Liver (tissue), 8 donors: ENCODE measurements at regions not wholly inside any gene's neighbourhood (a gene's known extent, or its start where the extent isn't known, plus 50 kb on each side); places are given as distances from the start of the nearest gene placed in this dataset.

Experiments
- DNase-seq: peaks from one replicate; pipeline ENCODE4 v3.0.0-alpha.2; 2017; ENCODE audit warnings: low spot score
- H3K27ac ChIP-seq, 2 donors: one replicate each; pipeline ENCODE4 v1.7.0; 2013; ENCODE audit warnings: inconsistent platforms in 2 of 2, low read length in 2 of 2, control low read depth in 1 of 2, low read depth in 1 of 2, mild to moderate bottlenecking in 1 of 2
- H3K27me3 ChIP-seq, 4 donors: one replicate each; pipeline versions ENCODE4 v1.6.1 to v1.7.0; 2013; ENCODE audit warnings: low read length in 3 of 4, inconsistent platforms in 1 of 4, mild to moderate bottlenecking in 1 of 4, moderate library complexity in 1 of 4; ENCODE audit not compliant: control insufficient read depth in 4 of 4, insufficient read depth in 4 of 4
- H3K36me3 ChIP-seq, 4 donors: one replicate each; pipeline versions ENCODE4 v1.6.1 to v1.7.0; 2013; ENCODE audit warnings: low read length in 3 of 4, mild to moderate bottlenecking in 3 of 4, low read depth in 1 of 4, moderate library complexity in 1 of 4; ENCODE audit not compliant: control insufficient read depth in 4 of 4, insufficient read depth in 3 of 4
- H3K4me1 ChIP-seq, 4 donors: one replicate each; pipeline versions ENCODE4 v1.6.1 to v1.7.0; 2013; ENCODE audit warnings: low read length in 3 of 4, mild to moderate bottlenecking in 3 of 4, moderate library complexity in 1 of 4; ENCODE audit not compliant: control insufficient read depth in 4 of 4, insufficient read depth in 4 of 4
- H3K4me3 ChIP-seq, 3 donors: one replicate each; pipeline versions ENCODE4 v1.6.1 to v1.7.0; 2013; ENCODE audit warnings: low read length in 3 of 3, control low read depth in 1 of 3, low read depth in 1 of 3, mild to moderate bottlenecking in 1 of 3
- H3K9ac ChIP-seq, 2 donors: one replicate each; pipeline ENCODE4 v1.7.0; 2013; ENCODE audit warnings: low read length in 2 of 2, mild to moderate bottlenecking in 2 of 2, moderate library complexity in 2 of 2, control low read depth in 1 of 2, low read depth in 1 of 2
- H3K9me3 ChIP-seq, 4 donors: one replicate each; pipeline versions ENCODE4 v1.6.1 to v1.7.0; 2013; ENCODE audit warnings: low read length in 3 of 4; ENCODE audit not compliant: control insufficient read depth in 4 of 4
- EGR1 ChIP-seq, 2 donors: IDR thresholded peaks; 2 replicates each; pipeline ENCODE4 v1.6.1; 2016 to 2018; ENCODE audit warnings: antibody characterized with exemption in 2 of 2, low read depth in 2 of 2
- FOXA1 ChIP-seq: IDR thresholded peaks from 2 replicates; pipeline ENCODE4 v1.6.1; 2016; ENCODE audit warnings: antibody characterized with exemption
- FOXA2 ChIP-seq: IDR thresholded peaks from 2 replicates; pipeline ENCODE4 v1.6.1; 2016; ENCODE audit warnings: antibody characterized with exemption
- GABPA ChIP-seq, 2 donors: IDR thresholded peaks in 1 of 2; conservative IDR thresholded peaks in 1 of 2; 2 replicates each; pipeline ENCODE4 v1.6.1; 2016; ENCODE audit warnings: antibody characterized with exemption in 2 of 2, mild to moderate bottlenecking in 1 of 2, moderate library complexity in 1 of 2
- HNF4A ChIP-seq, 2 donors: conservative IDR thresholded peaks; 2 replicates each; pipeline ENCODE4 v1.6.1; 2016; ENCODE audit warnings: antibody characterized with exemption in 2 of 2, mild to moderate bottlenecking in 2 of 2
- HNF4G ChIP-seq: IDR thresholded peaks from 2 replicates; pipeline ENCODE4 v1.6.1; 2016; ENCODE audit warnings: antibody characterized with exemption
- JUND ChIP-seq, 2 donors: IDR thresholded peaks; 2 replicates each; pipeline ENCODE4 v1.6.1; 2016; ENCODE audit warnings: antibody characterized with exemption in 2 of 2
- NR2F2 ChIP-seq: IDR thresholded peaks from 2 replicates; pipeline ENCODE4 v1.6.1; 2016; ENCODE audit warnings: antibody characterized with exemption
- RAD21 ChIP-seq, 2 donors: IDR thresholded peaks; 2 replicates each; pipeline ENCODE4 v1.6.1; 2016; ENCODE audit warnings: antibody characterized with exemption in 2 of 2, mild to moderate bottlenecking in 2 of 2
- REST ChIP-seq: IDR thresholded peaks from 2 replicates; pipeline ENCODE4 v1.6.1; 2016; ENCODE audit warnings: antibody characterized with exemption, mild to moderate bottlenecking
- RXRA ChIP-seq, 2 donors: IDR thresholded peaks; 2 replicates each; pipeline ENCODE4 v1.6.1; 2017 to 2018; ENCODE audit warnings: antibody characterized with exemption in 2 of 2, mild to moderate bottlenecking in 1 of 2
- SP1 ChIP-seq: IDR thresholded peaks from 2 replicates; pipeline ENCODE4 v1.6.1; 2018; ENCODE audit warnings: antibody characterized with exemption, mild to moderate bottlenecking
- TAF1 ChIP-seq: conservative IDR thresholded peaks from 2 replicates; pipeline ENCODE4 v1.6.1; 2016; ENCODE audit warnings: antibody characterized with exemption, mild to moderate bottlenecking
- YY1 ChIP-seq: IDR thresholded peaks from 2 replicates; pipeline ENCODE4 v1.6.1; 2016; ENCODE audit warnings: antibody characterized with exemption, mild to moderate bottlenecking
- WGBS: extraction: QIAGEN DNeasy Blood & Tissue Kit; methylation state at CpG from one replicate; pipeline ENCODE4 v1.1.7; 2013; 5-methylcytosine and 5-hydroxymethylcytosine counted together
- TF ChIP-seq, protein P1 (sequence below): IDR thresholded peaks from 2 replicates; pipeline ENCODE4 v1.6.1; 2016; ENCODE audit warnings: antibody characterized with exemption
- TF ChIP-seq, protein P2 (sequence below): IDR thresholded peaks from 2 replicates; pipeline ENCODE4 v1.6.1; 2016; ENCODE audit warnings: antibody characterized with exemption
- TF ChIP-seq, protein P3 (sequence below): fragments of 150-350 bp; IDR thresholded peaks from 2 replicates; pipeline ENCODE4 v1.5.1; 2017; ENCODE audit warnings: improper control_type of control experiment, low read depth, low read length; ENCODE audit not compliant: missing input control
- donor health status: healthy.
- donor health status: healthy.
- donor health status: healthy.
- donor health status: healthy.
- donor health status: healthy.

DNA sequence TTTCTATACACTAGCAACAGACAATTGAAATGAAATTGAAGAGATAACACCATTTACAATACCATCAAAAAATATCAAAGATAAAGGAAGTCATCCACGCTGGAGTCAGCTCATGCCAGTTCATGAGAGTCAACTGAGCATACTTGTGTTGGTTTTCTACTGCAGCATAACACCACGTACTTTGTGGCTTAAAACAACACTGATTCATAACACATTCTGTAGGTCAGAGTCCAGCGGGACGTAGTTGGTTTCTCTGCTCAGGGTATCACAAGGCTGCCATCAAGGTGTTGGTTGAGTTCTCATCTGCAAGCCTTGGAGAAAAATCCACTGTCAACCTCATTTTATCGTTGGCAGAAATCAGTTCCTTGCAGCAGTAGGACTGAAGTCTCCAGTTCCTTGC lies 84.2 kb downstream of the TEX51 start:
- Histone ChIP-seq H3K27me3 (no peaks in the 10 kb centered on the region), H3K9ac (no peak overlapping the region), H3K27ac (no peak overlapping the region), H3K9me3 (no peaks in the 10 kb centered on the region), H3K4me3 (no peak overlapping the region), H3K36me3 (no peaks in the 10 kb centered on the region), H3K4me1 (peaks cover 0 to 18% (median 8%) of the 10 kb centered on the region in 4 donors)
- TF ChIP-seq RXRA (IDR thresholded peaks at IDR 0.05) (no peak), YY1 (no peak), JUND (IDR thresholded peaks at IDR 0.05) (no peak), FOXA2 (no peak), TAF1 (no peak), RAD21 (IDR thresholded peaks at IDR 0.05) (no peak)
- TF ChIP-seq, protein P1, sequence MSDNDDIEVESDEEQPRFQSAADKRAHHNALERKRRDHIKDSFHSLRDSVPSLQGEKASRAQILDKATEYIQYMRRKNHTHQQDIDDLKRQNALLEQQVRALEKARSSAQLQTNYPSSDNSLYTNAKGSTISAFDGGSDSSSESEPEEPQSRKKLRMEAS = no peak
- TF ChIP-seq, protein P2, sequence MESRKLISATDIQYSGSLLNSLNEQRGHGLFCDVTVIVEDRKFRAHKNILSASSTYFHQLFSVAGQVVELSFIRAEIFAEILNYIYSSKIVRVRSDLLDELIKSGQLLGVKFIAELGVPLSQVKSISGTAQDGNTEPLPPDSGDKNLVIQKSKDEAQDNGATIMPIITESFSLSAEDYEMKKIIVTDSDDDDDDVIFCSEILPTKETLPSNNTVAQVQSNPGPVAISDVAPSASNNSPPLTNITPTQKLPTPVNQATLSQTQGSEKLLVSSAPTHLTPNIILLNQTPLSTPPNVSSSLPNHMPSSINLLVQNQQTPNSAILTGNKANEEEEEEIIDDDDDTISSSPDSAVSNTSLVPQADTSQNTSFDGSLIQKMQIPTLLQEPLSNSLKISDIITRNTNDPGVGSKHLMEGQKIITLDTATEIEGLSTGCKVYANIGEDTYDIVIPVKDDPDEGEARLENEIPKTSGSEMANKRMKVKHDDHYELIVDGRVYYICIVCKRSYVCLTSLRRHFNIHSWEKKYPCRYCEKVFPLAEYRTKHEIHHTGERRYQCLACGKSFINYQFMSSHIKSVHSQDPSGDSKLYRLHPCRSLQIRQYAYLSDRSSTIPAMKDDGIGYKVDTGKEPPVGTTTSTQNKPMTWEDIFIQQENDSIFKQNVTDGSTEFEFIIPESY = no peak
- 66% methylated on average over 5 of the region's 5 CpGs for WGBS
- DNase-seq = no peak

DNA sequence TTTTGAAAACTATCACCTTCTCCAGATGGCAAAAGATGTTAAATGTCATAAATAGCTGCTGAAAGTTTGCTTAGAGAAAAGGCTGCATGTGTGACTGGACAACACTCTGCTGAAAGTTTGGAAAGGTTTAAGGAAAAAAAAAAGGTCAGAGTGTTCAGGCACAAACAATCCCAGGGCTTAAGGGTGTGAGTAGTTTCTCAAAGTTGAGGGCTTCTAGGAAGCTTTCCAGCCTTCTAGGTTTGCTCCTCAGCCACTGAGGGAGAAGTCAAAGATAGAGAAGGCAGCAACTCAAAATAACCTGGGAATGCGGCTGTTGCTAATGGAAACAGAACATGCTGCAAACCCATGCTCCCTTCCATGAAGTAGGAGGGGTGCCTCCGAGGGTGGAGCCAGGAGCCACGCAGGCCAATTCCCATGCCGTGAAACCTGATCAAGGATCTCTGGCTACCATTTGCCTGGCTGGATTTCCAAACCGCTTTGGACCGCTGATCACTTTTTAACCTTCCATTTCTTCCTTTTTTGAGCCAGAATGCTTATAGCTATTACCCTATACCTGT lies 88.0 kb downstream of the TEX51 start:
- no peaks in the 10 kb centered on the region for H3K9me3 ChIP-seq
- no peak overlapping the region for H3K27ac ChIP-seq
- H3K4me3 ChIP-seq = no peak overlapping the region
- H3K9ac ChIP-seq = no peak overlapping the region
- DNase-seq = no peak
- peaks cover 3 to 33% (median 23%) of the 10 kb centered on the region in 4 donors for H3K4me1 ChIP-seq
- no peaks in the 10 kb centered on the region for H3K27me3 ChIP-seq
- TF ChIP-seq FOXA2 (no peak), REST (no peak), GABPA (IDR thresholded peaks at IDR 0.05 in 1 of 2, conservative IDR thresholded peaks at IDR 0.05 in 1 of 2) (no peak), NR2F2 (no peak), HNF4G (no peak), RAD21 (IDR thresholded peaks at IDR 0.05) (no peak), EGR1 (IDR thresholded peaks at IDR 0.05; ENCODE audit: low read depth in 2 of 2) (no peak), SP1 (no peak), YY1 (no peak), FOXA1 (no peak), JUND (IDR thresholded peaks at IDR 0.05) (no peak), HNF4A (conservative IDR thresholded peaks at IDR 0.05) (no peak), TAF1 (no peak)
- TF ChIP-seq, protein P1 = no peak
- TF ChIP-seq, protein P3, sequence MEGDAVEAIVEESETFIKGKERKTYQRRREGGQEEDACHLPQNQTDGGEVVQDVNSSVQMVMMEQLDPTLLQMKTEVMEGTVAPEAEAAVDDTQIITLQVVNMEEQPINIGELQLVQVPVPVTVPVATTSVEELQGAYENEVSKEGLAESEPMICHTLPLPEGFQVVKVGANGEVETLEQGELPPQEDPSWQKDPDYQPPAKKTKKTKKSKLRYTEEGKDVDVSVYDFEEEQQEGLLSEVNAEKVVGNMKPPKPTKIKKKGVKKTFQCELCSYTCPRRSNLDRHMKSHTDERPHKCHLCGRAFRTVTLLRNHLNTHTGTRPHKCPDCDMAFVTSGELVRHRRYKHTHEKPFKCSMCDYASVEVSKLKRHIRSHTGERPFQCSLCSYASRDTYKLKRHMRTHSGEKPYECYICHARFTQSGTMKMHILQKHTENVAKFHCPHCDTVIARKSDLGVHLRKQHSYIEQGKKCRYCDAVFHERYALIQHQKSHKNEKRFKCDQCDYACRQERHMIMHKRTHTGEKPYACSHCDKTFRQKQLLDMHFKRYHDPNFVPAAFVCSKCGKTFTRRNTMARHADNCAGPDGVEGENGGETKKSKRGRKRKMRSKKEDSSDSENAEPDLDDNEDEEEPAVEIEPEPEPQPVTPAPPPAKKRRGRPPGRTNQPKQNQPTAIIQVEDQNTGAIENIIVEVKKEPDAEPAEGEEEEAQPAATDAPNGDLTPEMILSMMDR = no peak
- TF ChIP-seq, protein P2 = no peak
- 81% methylated on average over 6 of the region's 6 CpGs for WGBS
- no peaks in the 10 kb centered on the region for H3K36me3 ChIP-seq
